ENCODE measurements at regions not wholly inside any gene's neighbourhood (a gene's known extent, or its start where the extent isn't known, plus 50 kb on each side); places are given as distances from the start of the nearest gene placed in this dataset.

- no peak for TF ChIP-seq CTCF (IDR thresholded peaks at IDR 0.05)
- TF ChIP-seq EZH2 (IDR thresholded peaks at IDR 0.05; ENCODE audit: borderline replicate concordance, insufficient read depth, low read depth, low read length, poor library complexity, severe bottlenecking), result no peak
Measured at GRCh38 chr11:19351426-19351825, 110.7 kb upstream of the E2F8 start.

Data from B cell (primary cell).